Chondrocyte (in vitro differentiated cells): ENCODE measurements at regions not wholly inside any gene's neighbourhood (a gene's known extent, or its start where the extent isn't known, plus 50 kb on each side); places are given as distances from the start of the nearest gene placed in this dataset.

Experiments used
- DNase-seq: peaks from one replicate; pipeline ENCODE4 v3.0.0; 2021; ENCODE audit warnings: mixed read lengths, low spot score
- H3K27ac Mint-ChIP-seq: one replicate; pipeline ENCODE4 v1.8.0; 2021; ENCODE audit warnings: mild to moderate bottlenecking, moderate library complexity, mixed read lengths; ENCODE audit not compliant: unreplicated experiment
- H3K27me3 Mint-ChIP-seq: 2 replicates; pipeline ENCODE4 v1.8.0; 2021; ENCODE audit warnings: low read depth, mixed read lengths
- H3K36me3 Mint-ChIP-seq: 2 replicates; pipeline ENCODE4 v1.8.0; 2021; ENCODE audit warnings: low read depth, mixed read lengths
- H3K4me1 Mint-ChIP-seq: 2 replicates; pipeline ENCODE4 v1.8.0; 2021; ENCODE audit warnings: low read depth, mild to moderate bottlenecking, mixed read lengths
- H3K4me3 Mint-ChIP-seq: one replicate; pipeline ENCODE4 v1.8.0; 2021; ENCODE audit warnings: mild to moderate bottlenecking, moderate library complexity, mixed read lengths; ENCODE audit not compliant: unreplicated experiment
- H3K9me3 Mint-ChIP-seq: 2 replicates; pipeline ENCODE4 v1.8.0; 2021; ENCODE audit warnings: low read depth, mixed read lengths
- CTCF ChIP-seq: fragments of 200-600 bp; sonication (generic); IDR thresholded peaks from 2 replicates; pipeline ENCODE4 v1.5.0; 2021; ENCODE audit warnings: antibody characterized with exemption, mild to moderate bottlenecking, moderate library complexity

GRCh38 chr16:9261376-9261775 is 169.9 kb downstream of the HAPSTR1 start:
- no peak for DNase-seq
- no peak for TF ChIP-seq CTCF
- H3K36me3 Mint-ChIP-seq, result no peaks in the 10 kb centered on the region
- H3K9me3 Mint-ChIP-seq, result peaks cover 4% of the 10 kb centered on the region
- H3K27me3 Mint-ChIP-seq, result peaks cover under 1% of the 10 kb centered on the region
- H3K4me1 Mint-ChIP-seq, result no peaks in the 10 kb centered on the region
- no peak overlapping the region for H3K4me3 Mint-ChIP-seq
- no peak overlapping the region for H3K27ac Mint-ChIP-seq

- Mint-ChIP-seq H3K4me1 (no peaks in the 10 kb centered on the region), H3K27ac (no peak overlapping the region), H3K36me3 (no peaks in the 10 kb centered on the region), H3K4me3 (no peak overlapping the region), H3K9me3 (peaks cover 4% of the 10 kb centered on the region), H3K27me3 (peaks cover 2% of the 10 kb centered on the region)
- DNase-seq, result no peak
- no peak for TF ChIP-seq CTCF
Measured at GRCh38 chr16:9262941-9263715, 171.7 kb downstream of the HAPSTR1 start.

- H3K27ac Mint-ChIP-seq, result no peak overlapping the region
- H3K4me1 Mint-ChIP-seq, result no peaks in the 10 kb centered on the region
- H3K27me3 Mint-ChIP-seq, result peaks cover 2% of the 10 kb centered on the region
- H3K9me3 Mint-ChIP-seq, result peaks cover 4% of the 10 kb centered on the region
- no peak for DNase-seq
- no peaks in the 10 kb centered on the region for H3K36me3 Mint-ChIP-seq
- TF ChIP-seq CTCF, result no peak
- H3K4me3 Mint-ChIP-seq, result no peak overlapping the region
Measured at GRCh38 chr16:9264067-9264466, 172.6 kb downstream of the HAPSTR1 start.

GRCh38 chr16:9268446-9268845 is 177.0 kb downstream of the HAPSTR1 start:
- no peak overlapping the region for H3K4me3 Mint-ChIP-seq

GRCh38 chr16:9270424-9270823 is 179.0 kb downstream of the HAPSTR1 start:
- peaks cover 4% of the 10 kb centered on the region for H3K9me3 Mint-ChIP-seq
- no peak for DNase-seq
- H3K27ac Mint-ChIP-seq, result no peak overlapping the region
- TF ChIP-seq CTCF, result no peak
- no peaks in the 10 kb centered on the region for H3K36me3 Mint-ChIP-seq
- peaks cover 2% of the 10 kb centered on the region for H3K27me3 Mint-ChIP-seq
- no peaks in the 10 kb centered on the region for H3K4me1 Mint-ChIP-seq
- H3K4me3 Mint-ChIP-seq, result no peak overlapping the region

More at GRCh38 chr16:9268446-9268845, 177.0 kb downstream of the HAPSTR1 start:
- Mint-ChIP-seq H3K4me1 (no peaks in the 10 kb centered on the region), H3K27me3 (peaks cover 2% of the 10 kb centered on the region), H3K36me3 (no peaks in the 10 kb centered on the region), H3K27ac (no peak overlapping the region), H3K9me3 (peaks cover 4% of the 10 kb centered on the region)
- TF ChIP-seq CTCF, result no peak
- no peak for DNase-seq
